HG02642 (cell line): ENCODE measurements at regions not wholly inside any gene's neighbourhood (a gene's known extent, or its start where the extent isn't known, plus 50 kb on each side); places are given as distances from the start of the nearest gene placed in this dataset.

Experiments used
- ATAC-seq: cut with Tn5 transposase; IDR thresholded peaks from one replicate; pipeline ENCODE4 v1.9.1; 2021; ENCODE audit warnings: mild to moderate bottlenecking; ENCODE audit not compliant: unreplicated experiment, poor library complexity

DNA sequence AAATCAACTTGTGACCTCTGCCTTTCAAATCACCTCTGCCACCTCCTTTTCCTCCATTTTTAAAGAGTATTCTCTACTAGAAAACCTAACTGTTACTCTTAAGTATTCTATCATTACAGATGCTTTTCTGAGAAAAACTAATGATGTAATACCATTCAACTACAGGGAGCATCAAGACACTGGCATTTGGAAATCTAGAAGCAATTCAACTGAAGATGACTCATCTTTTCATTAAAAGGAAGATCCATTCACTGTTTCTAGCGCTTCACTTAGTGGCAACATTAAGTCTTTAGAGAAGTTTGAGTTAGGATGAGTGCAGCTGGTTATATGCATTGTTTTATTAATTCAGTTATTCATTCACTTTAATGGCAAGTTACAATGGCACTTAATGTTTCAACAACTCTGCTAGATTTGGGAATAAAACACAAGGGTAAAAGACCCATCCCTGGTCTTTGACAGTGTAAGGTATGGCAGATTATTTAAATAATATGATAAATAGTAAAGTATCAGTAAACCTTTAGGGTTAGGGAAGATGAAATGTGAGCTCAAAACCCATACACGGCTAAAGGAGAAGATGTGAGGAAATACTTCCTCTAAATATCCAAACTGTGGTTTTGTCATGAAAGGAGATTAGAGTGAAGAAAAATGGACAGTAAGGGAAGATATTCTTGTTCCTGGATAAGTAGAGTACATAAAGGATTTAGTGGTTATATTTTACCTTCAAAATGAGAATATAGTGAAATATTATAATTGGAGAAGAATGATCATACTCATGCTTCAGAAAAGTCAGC, 61.7 kb downstream of the KCNJ2 start:
- no peak for ATAC-seq

DNA sequence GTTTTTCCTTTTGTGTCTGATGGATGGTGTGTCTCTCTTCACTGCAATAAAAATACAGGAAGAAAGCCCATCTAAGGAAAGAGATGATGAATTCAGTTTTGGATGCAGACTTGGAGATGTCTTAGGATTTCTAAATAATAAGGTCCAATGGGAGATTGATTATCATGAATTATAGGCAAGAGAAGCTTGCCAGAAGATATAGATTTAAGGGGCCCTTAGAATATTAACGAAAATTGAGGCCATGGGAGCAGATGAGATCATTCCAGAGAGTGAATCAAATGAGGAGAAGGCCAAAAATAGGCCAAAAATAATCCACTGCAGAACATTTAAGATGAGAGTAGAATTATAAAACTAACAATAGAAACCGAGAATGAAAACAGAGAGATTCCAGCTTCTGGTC, 63.1 kb downstream of the KCNJ2 start:
- no peak for ATAC-seq

DNA sequence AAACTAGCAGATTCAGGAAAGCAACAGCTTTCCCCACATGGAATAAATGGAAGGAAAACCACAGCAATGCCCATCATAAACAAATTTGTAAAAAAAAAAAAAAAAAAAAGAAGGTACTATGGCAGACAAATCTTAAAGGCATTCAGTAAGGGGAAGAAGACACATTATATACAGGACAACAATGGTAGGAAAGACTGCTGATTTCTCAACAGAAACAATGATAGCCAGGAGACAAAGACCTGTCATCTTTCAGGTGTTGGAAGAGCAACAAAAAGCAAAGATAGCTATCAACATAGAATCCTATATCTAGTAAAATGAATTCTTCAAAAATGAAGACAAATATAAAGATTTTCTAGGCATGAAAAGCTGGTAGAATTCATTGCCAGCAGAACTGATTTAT, 65.9 kb downstream of the KCNJ2 start:
- ATAC-seq, result no peak

DNA sequence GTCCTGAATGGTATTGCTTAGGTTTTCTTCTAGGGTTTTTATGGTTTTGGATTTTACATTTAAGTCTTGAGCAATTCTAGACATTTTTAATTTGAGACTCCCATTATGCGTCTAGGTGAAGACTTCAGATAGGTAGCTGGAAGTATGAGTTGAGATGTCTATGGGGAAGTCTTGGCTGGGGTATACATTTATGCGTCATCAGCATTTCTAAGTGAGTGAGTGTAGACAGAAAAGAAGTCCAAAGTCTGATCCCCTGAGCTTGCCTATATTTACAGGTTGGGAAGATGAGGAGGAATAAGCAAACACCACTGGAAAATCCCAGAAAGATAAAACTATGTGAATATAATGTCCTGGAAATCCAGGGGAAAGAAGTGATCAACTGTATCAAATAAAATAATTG, 68.9 kb downstream of the KCNJ2 start:
- no peak for ATAC-seq

DNA sequence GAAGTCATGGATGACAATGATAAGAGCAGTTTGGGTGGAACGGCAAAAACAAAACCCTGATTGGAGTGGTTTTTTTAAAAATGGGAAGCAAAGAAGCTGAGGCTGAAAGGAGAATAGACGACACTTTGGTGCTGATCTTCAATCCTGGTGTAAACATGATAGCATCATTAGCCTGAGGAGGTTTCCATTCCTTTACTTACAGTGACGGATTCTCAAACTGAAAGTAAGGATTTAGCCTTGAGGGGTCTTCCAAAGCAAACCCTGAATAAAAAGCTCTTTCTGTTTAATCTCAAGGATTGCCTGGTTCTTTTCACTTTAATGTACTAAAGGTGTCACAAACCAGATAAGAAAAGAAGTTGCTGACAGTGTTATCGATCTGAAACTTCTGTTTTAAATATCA, 69.3 kb downstream of the KCNJ2 start:
- no peak for ATAC-seq

DNA sequence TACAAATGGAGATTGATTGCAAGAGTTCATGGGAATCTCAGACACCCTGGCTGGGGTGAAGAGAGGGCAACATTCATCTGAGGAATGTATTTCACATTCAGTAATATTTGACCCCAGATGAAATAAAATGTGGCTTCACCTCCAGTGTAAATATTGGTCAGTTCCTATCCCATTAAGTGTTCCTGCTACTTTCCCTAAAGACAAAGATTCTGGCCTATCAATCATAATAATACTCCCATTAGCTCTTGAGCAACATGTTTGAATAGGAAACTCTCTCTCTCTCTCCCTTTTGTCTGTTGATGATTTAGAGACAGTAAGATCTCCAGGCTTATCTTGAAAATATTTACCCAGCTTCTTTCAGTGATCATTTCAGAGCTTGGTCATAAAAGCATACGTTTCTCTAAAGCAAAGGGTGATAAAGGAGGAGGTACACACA, 70.1 kb downstream of the KCNJ2 start:
- ATAC-seq, result no peak

DNA sequence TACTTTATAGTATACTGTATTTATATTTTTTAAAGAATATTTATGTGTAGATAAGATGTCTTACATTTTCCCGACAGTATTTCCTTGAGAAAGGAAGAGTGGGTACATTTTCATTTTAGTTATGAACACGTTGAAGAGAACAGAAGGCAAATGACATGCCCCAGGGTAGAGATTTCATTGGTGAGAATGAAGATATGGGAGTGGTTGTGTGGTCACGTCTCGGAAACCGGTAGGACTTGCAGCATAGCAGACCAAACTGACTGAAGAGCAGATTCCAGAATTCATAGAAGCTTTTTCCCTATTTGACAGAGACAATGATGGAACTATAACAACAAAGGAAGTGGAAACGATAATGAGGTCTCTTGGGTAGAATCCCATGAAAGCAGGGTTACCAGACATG, 71.7 kb downstream of the KCNJ2 start:
- ATAC-seq, result no peak

DNA sequence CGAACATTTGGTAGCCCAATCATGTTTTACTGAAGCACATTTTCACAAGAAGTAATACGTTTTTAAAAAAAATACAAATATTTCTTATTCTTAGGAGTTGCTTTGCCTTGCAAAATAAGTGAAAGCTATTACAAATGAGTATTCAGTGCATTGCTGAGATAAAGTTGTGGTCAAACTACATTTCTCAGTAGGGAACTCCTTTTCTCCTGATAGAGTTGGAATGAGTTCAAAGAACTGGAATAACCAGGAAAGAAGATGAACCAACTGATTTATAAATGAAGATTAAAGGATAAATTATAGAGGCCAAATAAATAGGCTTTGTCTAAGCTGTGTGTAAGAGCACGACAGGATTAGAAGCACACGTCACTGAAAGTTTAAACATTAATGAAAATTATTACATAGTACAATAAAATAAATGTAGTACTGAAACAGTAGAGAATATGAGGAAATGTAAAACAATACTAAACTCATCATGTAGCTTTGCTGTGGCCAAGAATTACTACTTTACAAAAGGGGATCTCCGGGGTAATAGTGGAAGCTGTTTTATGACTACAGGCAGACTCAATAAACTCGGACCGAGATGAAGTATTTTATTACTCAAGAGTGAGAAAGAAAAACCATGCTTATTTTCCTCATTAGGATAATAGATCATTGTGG, 73.6 kb downstream of the KCNJ2 start:
- ATAC-seq, result no peak

DNA sequence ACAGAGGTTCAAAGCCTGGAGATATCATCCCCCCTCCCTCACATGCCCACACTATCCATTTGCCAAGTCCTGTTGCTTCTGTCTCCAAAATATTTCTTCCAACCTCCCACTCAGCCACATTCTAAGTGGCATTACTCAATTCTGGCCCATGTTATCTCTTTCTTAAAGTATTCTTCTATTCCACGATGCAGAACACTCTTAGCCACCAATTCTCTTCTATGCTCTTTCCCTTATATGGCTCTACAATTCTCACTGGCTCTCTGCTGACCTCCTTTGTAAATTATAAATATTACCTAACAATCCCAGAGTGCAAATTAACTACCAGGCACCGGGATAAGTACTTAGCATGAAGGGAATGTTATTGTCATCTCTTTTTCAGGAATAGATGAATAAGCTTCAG, 82.4 kb downstream of the KCNJ2 start:
- no peak for ATAC-seq

DNA sequence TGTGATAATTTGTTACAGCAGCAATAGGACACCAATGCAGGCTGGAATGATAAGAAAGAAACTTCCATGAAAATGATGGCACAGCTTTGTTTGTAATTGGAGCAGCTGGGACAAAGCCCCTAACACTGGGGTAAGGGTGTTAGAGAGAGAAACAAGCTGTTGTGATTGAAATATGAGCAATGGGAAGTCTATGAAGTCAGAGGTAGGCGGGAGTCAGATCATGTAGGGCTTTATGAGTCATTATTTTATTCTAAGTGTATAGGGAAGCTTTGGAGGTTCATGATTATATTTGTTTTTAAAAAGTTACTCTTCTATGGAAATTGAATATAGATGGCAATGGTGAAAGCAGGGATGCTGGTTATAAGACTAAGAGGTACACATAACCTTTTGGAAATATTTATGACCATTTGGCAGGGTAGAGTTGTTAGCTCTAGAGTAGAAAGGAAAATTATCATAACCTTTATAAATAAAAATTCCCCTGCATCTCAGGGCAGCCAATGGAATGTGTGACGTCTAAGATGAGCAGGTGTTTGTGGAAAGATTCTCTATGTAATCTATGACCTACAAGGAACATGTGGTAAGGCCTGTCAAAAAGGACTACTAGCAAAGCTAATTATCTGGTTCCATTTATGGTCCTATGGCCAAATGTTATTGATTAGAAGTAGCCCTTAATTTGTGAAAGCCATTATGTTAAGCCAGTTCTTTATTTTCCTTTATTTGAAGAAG, 85.6 kb downstream of the KCNJ2 start:
- ATAC-seq, result no peak

DNA sequence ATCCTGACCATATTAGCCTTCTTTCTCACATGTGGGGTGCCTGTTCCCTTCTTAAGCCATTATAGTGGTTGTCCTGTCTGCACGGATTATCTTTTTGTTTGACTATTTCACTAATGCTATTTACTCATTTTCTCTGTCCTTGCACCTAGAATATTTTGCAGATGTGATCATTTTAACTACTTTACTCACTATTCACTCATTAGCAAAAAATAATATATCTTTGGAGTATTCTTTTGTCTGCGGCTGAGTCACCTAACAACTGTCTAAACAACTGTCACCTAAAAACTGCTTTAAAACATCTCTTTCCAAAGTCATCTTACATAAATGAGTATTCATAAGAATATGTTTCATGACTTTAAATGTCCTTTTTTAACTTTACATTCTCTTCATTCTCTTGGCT, 87.4 kb downstream of the KCNJ2 start:
- no peak for ATAC-seq

DNA sequence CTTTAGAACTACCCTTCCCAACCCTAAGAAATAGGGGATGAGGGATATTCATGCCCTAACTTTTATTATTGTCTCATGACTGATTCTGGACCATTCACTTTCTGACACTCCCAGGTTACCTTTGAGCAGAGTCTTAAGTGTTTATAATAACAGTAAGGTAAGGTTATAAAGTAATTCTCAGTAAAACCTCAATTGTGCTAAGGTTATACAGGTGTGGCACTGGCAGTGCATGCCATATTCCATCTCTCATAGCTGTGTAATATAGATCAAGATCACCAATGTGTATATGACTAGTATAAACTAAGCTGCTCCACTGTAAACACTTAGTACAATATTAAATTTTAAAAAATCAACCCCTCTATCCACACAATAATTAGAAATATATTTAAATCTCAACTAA, 89.1 kb downstream of the KCNJ2 start:
- ATAC-seq, result no peak

DNA sequence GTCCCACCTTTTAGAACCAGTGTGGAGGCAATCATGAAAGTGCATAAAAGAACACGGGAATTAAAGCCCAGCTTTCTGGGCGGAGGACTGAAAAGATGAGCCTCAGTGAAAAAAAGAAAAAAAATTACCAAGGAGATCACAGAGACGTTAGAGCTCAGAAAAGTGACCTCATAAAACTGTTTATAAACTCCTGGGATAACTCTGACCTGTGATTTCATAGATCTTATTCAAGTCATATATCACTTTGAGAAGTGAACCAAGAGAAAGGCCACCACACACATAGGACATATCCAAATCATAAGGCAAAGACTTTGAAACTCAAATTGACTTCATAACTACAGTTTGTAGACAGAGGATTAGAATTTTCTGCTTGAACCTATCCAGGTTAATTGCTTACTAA, 90.1 kb downstream of the KCNJ2 start:
- ATAC-seq, result no peak

DNA sequence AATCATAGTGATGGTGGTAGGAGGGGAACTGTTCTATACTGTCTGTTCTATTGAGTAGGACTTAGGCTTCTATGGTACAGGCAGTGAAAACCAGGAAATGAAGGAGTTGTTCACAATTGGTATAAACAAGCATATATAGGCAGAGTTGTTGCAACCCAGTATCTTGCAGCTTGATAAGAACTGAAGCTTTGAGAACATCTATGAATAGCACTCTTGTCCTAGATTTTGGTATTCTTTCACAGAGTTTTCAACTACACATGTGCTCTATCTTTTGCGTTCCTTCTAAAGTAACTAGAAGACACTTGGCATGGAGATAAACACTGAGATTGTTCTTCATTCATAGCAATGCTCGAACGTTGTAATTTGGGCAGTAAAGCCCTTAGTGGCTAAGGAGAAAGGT, 91.8 kb downstream of the KCNJ2 start:
- ATAC-seq, result no peak

DNA sequence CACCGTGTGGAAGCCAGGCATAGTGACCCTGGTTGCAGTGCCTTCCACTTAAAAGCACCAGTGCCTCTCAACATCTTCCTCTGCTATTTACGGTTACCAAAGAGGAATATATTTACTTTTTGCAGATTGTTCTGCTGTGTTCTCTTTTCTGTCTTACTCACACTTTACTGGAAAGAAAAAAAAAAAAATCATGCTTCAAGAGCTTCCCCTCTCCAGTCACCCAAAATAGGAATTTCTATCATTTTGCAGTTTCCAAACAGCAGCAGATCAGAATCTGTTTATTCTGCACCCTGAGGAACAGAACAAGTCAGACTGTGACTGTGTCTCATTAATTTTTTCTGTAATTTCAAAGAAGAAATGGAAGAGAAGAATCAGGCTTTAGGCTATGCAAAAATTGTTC, 96.1 kb downstream of the KCNJ2 start:
- no peak for ATAC-seq

DNA sequence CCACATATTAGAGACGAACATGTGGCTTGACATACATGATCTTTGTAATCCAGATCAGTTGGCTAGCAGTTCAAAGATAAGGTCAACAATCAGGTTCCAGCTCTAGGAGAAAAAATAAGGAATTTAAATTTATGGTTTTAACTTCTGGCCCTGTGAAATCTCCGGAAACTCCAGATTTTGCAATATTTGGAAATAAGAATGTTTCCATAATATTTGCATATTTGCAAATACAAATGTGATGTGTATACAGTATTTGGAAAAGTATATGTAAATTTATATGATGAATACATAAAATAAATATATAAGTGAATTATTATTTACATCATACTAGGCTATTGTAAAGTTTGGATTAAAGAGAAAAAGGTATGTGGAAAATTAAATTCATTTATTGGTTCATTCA, 97.1 kb downstream of the KCNJ2 start:
- no peak for ATAC-seq

DNA sequence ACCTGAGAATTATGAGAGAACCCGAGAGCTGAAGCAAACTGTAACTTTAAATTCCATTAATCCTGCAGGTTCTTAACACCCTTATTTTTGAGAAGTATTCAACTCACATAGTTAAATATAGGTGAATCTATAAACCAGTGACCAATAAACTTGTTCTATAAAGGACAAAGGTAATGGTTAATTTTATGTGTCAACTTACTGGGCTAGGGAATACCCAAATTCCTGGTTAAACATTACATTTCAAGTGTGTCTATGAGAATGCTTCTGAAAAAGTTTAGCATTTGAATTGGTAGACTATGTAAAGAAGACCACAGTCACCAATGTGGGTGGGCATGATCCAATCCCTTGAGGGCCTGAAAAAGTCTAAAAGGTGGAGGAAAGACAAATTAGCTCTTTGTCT, 99.1 kb downstream of the KCNJ2 start:
- no peak for ATAC-seq

DNA sequence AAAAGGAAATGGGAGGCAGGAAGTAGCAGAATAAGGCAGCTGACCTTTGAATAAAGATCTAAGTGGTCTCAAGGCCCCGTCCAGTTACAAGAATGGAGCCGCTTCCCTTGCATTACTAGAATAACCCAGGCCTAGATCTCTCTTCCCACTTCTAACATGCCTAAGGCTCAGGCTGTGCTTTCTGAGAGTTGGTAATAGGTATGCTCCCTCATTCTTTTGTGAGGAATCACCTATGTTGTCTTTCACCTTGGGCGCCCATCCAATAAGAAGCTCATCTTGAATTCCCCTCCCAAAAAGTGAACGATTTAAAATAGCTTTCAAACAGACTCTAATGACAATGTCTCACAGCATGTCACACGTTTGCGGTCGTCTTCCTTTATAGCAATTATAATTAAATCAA, 101.2 kb downstream of the KCNJ2 start:
- ATAC-seq, result no peak

DNA sequence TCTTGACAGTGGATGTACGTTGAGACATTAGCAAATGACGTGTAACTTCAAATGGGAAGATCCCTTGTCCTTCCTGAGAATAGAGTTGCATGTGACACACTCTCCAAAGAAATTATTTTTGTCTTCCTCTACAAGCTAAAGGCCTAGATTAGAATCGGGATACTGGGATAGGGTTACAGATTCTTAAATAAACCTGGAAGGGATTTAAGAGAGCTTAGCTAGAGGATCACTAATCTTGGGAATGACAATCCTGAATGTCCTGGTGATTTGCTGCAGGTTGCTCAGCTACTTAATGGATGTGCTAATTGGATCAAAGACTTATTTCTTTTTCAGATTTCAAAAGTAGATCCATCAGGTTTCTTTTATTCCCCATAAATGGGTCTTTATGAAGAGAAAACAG, 101.9 kb downstream of the KCNJ2 start:
- no peak for ATAC-seq

DNA sequence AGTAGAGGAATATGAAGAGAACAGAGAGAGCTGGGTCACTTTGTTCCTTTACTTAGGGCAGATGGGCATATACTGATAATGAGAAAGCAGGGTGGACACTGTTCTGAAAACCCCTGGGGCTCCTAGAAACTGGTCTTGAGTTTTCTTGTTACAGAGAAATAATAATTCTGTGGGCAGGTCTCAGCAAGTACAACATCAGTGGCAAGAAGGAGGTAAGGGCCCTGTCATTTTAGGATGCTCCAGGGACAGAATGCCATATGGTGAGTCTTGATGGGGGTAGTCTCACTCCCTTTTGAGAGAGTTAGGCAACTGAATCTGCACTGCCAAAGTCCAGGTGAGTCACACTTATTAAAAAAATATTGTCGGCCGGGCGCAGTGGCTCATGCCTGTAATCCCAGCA, 102.3 kb downstream of the KCNJ2 start:
- ATAC-seq, result no peak

DNA sequence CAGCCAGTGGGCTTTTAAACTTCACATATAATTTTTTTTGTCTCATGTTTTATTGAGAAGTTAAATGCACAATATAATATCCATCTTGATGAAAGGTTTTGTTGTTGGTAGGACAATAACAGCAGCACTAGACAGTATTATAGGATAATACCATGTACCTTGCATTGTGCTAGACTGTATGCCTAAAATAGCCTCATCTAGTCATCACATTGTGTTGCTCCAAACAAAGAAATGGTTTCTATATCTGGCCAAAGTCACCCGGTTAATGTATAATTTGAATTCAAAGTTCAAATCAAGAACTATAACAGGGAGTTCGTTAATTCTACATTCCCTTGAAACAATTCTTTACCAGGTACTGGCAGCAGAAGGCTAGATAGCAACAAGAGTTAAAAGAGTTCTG, 104.9 kb downstream of the KCNJ2 start:
- no peak for ATAC-seq

DNA sequence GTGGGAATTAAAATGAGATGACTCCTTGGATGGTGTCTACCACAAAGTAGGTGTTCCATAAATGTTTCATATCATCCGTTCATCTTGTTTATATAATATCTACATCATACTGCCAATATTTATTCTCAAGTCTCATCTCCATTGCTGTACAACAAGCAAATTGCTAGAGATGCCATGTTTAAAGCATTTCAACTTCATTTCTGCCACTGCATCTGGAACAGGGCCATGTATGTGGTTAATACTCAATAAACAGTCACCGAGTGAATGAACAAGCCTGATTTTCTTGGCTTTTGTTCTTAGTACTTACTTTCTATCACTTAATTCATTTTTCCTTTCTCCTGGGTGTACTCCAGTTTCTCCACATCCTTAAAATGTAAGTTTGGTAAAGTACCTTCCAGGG, 107.6 kb downstream of the KCNJ2 start:
- ATAC-seq, result no peak
